ENCODE measurements at regions not wholly inside any gene's neighbourhood (a gene's known extent, or its start where the extent isn't known, plus 50 kb on each side); places are given as distances from the start of the nearest gene placed in this dataset.

- Histone ChIP-seq H3K4me3 (ENCODE audit: low read depth, low read length) (no peak overlapping the region), H3K36me3 (ENCODE audit: control insufficient read depth, insufficient read depth, low read length) (no peaks in the 10 kb centered on the region), H3K27me3 (ENCODE audit: control insufficient read depth, insufficient read depth, low read length) (no peaks in the 10 kb centered on the region)
- no peak for DNase-seq (ENCODE audit: low read depth)
- TF ChIP-seq, protein P1, sequence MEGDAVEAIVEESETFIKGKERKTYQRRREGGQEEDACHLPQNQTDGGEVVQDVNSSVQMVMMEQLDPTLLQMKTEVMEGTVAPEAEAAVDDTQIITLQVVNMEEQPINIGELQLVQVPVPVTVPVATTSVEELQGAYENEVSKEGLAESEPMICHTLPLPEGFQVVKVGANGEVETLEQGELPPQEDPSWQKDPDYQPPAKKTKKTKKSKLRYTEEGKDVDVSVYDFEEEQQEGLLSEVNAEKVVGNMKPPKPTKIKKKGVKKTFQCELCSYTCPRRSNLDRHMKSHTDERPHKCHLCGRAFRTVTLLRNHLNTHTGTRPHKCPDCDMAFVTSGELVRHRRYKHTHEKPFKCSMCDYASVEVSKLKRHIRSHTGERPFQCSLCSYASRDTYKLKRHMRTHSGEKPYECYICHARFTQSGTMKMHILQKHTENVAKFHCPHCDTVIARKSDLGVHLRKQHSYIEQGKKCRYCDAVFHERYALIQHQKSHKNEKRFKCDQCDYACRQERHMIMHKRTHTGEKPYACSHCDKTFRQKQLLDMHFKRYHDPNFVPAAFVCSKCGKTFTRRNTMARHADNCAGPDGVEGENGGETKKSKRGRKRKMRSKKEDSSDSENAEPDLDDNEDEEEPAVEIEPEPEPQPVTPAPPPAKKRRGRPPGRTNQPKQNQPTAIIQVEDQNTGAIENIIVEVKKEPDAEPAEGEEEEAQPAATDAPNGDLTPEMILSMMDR (IDR thresholded peaks at IDR 0.05; ENCODE audit: insufficient read depth, low read length, poor library complexity, severe bottlenecking), result no peak
Measured at GRCh38 chr20:16209951-16210361, 363.3 kb downstream of the KIF16B start.

- no peak overlapping the region for H3K4me3 ChIP-seq (ENCODE audit: low read depth, low read length)
- no peaks in the 10 kb centered on the region for H3K36me3 ChIP-seq (ENCODE audit: control insufficient read depth, insufficient read depth, low read length)
- DNase-seq (ENCODE audit: low read depth), result no peak
- TF ChIP-seq, protein P1 (IDR thresholded peaks at IDR 0.05; ENCODE audit: insufficient read depth, low read length, poor library complexity, severe bottlenecking), result no peak
- H3K27me3 ChIP-seq (ENCODE audit: control insufficient read depth, insufficient read depth, low read length), result no peaks in the 10 kb centered on the region
Measured at GRCh38 chr20:16209357-16209756, 363.9 kb downstream of the KIF16B start.

GRCh38 chr20:16208443-16208842, 364.8 kb downstream of the KIF16B start:
- TF ChIP-seq, protein P1 (IDR thresholded peaks at IDR 0.05; ENCODE audit: insufficient read depth, low read length, poor library complexity, severe bottlenecking), result no peak
- no peak for DNase-seq (ENCODE audit: low read depth)
- Histone ChIP-seq H3K27me3 (ENCODE audit: control insufficient read depth, insufficient read depth, low read length) (no peaks in the 10 kb centered on the region), H3K36me3 (ENCODE audit: control insufficient read depth, insufficient read depth, low read length) (no peaks in the 10 kb centered on the region), H3K4me3 (ENCODE audit: low read depth, low read length) (no peak overlapping the region)

- no peaks in the 10 kb centered on the region for H3K27me3 ChIP-seq (ENCODE audit: control insufficient read depth, insufficient read depth, low read length)
- TF ChIP-seq, protein P1 (IDR thresholded peaks at IDR 0.05; ENCODE audit: insufficient read depth, low read length, poor library complexity, severe bottlenecking), result no peak
- no peaks in the 10 kb centered on the region for H3K36me3 ChIP-seq (ENCODE audit: control insufficient read depth, insufficient read depth, low read length)
- no peak overlapping the region for H3K4me3 ChIP-seq (ENCODE audit: low read depth, low read length)
- DNase-seq (ENCODE audit: low read depth), result no peak
Measured at GRCh38 chr20:16206817-16207216, 366.4 kb downstream of the KIF16B start.

DNA sequence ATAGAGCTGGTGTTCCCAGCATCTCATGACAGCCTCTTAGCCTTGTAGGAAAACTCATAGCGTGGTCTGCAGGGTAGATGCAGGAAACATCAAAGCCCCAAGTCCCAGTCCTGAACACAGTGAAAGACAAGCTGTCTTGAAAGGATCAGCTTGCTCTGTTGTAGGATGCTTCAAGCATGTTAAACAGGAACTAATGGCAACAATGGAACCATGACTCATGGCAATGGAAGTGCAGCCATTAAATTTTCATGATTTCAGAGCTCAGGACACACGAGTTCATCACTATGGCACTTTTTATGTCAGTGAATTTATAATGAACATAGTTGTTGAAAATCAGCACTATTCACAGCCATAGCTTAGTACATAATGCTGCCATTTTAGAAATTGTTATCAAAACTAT, 367.7 kb downstream of the KIF16B start:
- no peaks in the 10 kb centered on the region for H3K27me3 ChIP-seq (ENCODE audit: control insufficient read depth, insufficient read depth, low read length)
- TF ChIP-seq, protein P1 (IDR thresholded peaks at IDR 0.05; ENCODE audit: insufficient read depth, low read length, poor library complexity, severe bottlenecking), result no peak
- no peaks in the 10 kb centered on the region for H3K36me3 ChIP-seq (ENCODE audit: control insufficient read depth, insufficient read depth, low read length)
- peak; percentile 14 for DNase-seq (ENCODE audit: low read depth)
- no peak overlapping the region for H3K4me3 ChIP-seq (ENCODE audit: low read depth, low read length)

DNA sequence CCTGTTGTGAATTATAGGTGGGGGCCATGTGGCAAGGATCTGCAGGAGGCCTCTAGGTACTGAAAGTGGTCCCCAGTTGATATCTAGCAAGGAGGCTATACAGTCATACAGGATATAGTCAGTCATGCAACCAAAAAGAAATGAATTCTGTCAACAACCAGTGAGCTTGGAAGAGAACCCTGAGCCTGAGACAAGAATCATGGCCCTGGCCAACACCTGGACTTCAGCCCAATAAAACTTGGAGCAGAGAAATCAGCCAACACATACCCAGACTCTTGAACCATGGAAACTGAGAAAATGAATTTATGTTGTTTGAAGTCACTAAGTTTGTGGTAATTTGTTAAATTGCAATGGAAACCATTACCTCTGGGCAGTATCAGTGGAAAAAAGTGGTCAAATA, 370.2 kb downstream of the KIF16B start:
- DNase-seq (ENCODE audit: low read depth), result no peak
- TF ChIP-seq, protein P1 (IDR thresholded peaks at IDR 0.05; ENCODE audit: insufficient read depth, low read length, poor library complexity, severe bottlenecking), result no peak
- Histone ChIP-seq H3K36me3 (ENCODE audit: control insufficient read depth, insufficient read depth, low read length) (no peaks in the 10 kb centered on the region), H3K4me3 (ENCODE audit: low read depth, low read length) (no peak overlapping the region), H3K27me3 (ENCODE audit: control insufficient read depth, insufficient read depth, low read length) (no peaks in the 10 kb centered on the region)
